ENCODE measurements at regions not wholly inside any gene's neighbourhood (a gene's known extent, or its start where the extent isn't known, plus 50 kb on each side); places are given as distances from the start of the nearest gene placed in this dataset.
A peak's percentile ranks its signal among the peaks of the same experiment; 100 is the strongest.
"Not testable (repeated sequence)": the region's sequence is repeated elsewhere in the genome, so short reads cannot be mapped to it uniquely, and the experiment has no call there.

DNA sequence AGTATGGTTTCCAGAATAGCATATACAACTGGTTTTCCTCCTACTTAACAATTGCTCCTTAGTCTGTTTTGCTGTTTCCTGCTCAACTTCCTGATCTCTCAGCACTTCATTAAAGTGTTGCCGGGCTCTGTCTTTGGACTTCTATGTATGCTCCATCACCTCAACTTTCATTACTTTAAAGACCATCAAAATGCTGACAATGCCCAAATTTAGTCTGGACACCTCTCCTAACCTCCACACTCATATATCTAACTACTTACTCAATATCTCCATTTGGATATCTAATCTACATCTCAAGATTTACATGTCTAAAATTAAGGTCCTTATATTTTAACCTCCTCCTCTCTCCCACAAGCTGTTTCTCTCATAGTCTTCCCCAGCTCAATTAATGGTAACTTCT lies 54.4 kb upstream of the LGR5 start:
- H3K4me1 ChIP-seq (replicated peaks in 1 of 2; ENCODE audit: control insufficient read depth in 2 of 2, insufficient read depth in 2 of 2, low read length in 2 of 2), result no peaks in the 10 kb centered on the region
- no peaks in the 10 kb centered on the region for H3K27me3 ChIP-seq (ENCODE audit: control insufficient read depth in 2 of 2, insufficient read depth in 2 of 2, low read length in 2 of 2)
- no peaks in the 10 kb centered on the region for H4K20me1 ChIP-seq (replicated peaks; ENCODE audit: control insufficient read depth, insufficient read depth, low read length)
- BruUV-seq (replicated peaks), result no TSS peak
- H3K79me2 ChIP-seq (ENCODE audit: control insufficient read depth, insufficient read depth, low read length), result no peaks in the 10 kb centered on the region
- H3K9me1 ChIP-seq (ENCODE audit: control insufficient read depth, insufficient read depth, low read length), result no peaks in the 10 kb centered on the region
- H3K9ac ChIP-seq (ENCODE audit: insufficient read depth in 1 of 2, low read depth in 2 of 2, low read length in 2 of 2), result no peak overlapping the region
- ChIA-PET CTCF (ENCODE audit: low intra/inter-chr PET ratio) (no interaction called here), POLR2A (no interaction called here)
- H3K4me3 ChIP-seq, result no peak overlapping the region
- no peak for DNase-seq (ENCODE audit: extremely low read depth in 1 of 4, low spot score in 3 of 4)
- H3K27ac ChIP-seq (ENCODE audit: extremely low read depth, low read depth, low read length), result no peak overlapping the region
- intact Hi-C loops (cut with micrococcal nuclease), result no loop called here
- H3K4me2 ChIP-seq (ENCODE audit: insufficient read depth, low read length), result no peak overlapping the region
- FAIRE-seq, result no peak
- no peaks in the 10 kb centered on the region for H3K36me3 ChIP-seq (ENCODE audit: control insufficient read depth, insufficient read depth, low read length)
- no peak overlapping the region for H2AFZ ChIP-seq (ENCODE audit: low read depth, low read length)
- ATAC-seq, result no peak
- no peaks in the 10 kb centered on the region; the same call in 1 of the 2 replicates for H3K9me3 ChIP-seq (replicated peaks; ENCODE audit: control insufficient read depth, insufficient read depth, low read depth, low read length)
- 26% methylated on average over 1 of the region's 1 CpG for WGBS (ENCODE audit: insufficient coverage, low coverage, missing lambda C conversion rate)
- in situ Hi-C loops (cut with MboI), result no loop called here
- TF ChIP-seq C11orf30 (IDR thresholded peaks at IDR 0.05; ENCODE audit: low read depth) (peak; percentile 55), PTTG1 (tag; IDR thresholded peaks at IDR 0.05; ENCODE audit: low read depth) (no peak), ZNF316 (IDR thresholded peaks at IDR 0.05) (peak; percentile 77), MAFF (IDR thresholded peaks at IDR 0.05; ENCODE audit: low read length) (peak; percentile 31; the same call in 1 of the 2 replicates), ELF4 (CRISPR knock-in tag; IDR thresholded peaks at IDR 0.05) (no peak), MTF1 (CRISPR knock-in tag; IDR thresholded peaks at IDR 0.05; ENCODE audit: borderline replicate concordance) (no peak), ZNF354B (CRISPR knock-in tag; IDR thresholded peaks at IDR 0.05) (no peak), MAFK (IDR thresholded peaks at IDR 0.05; ENCODE audit: low read length) (peak; percentile 14; the same call in 1 of the 2 replicates), MAFG (tag; conservative IDR thresholded peaks at IDR 0.05) (peak; percentile 41), ZNF668 (CRISPR knock-in tag; IDR thresholded peaks at IDR 0.05) (no peak), LEF1 (IDR thresholded peaks at IDR 0.05) (no peak)

DNA sequence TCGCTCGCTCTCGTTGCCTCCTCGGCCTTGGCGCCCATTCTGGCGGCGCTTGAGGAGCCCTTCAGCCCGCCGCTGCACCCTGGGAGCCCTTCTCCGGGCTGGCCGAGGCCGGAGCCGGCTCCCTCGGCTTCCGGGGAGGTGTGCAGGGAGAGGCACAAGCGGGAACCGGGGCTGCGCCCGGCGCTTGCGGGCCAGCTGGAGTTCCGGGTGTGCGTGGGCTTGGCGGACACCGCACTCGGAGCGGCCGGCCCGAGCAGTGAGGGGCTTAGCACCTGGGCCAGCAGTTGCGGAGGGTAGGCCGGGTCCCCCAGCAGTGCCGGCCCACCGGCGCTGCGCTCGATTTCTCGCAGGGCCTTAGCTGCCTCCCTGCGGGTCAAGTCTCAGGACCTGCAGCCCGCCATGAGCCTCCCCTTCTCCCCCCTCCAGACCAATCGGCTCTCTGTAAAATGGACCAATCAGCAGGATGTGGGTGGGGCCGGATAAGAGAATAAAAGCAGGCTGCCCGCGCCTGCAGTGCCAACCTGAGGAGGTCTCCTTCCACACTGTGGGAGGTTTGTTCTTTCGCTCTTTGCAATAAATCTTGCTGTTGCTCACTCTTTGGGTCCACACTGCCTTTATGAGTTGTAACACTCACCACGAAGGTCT lies 62.8 kb upstream of the LGR5 start:
- CTCF ChIA-PET (ENCODE audit: low intra/inter-chr PET ratio); BruUV-seq (replicated peaks): not testable (repeated sequence)

More for the DNA sequence above, 62.8 kb upstream of the LGR5 start:
- H4K20me1 ChIP-seq (replicated peaks; ENCODE audit: control insufficient read depth, insufficient read depth, low read length); H3K9me3 ChIP-seq (replicated peaks; ENCODE audit: control insufficient read depth, insufficient read depth, low read depth, low read length); FAIRE-seq; H3K4me1 ChIP-seq (replicated peaks in 1 of 2; ENCODE audit: control insufficient read depth in 2 of 2, insufficient read depth in 2 of 2, low read length in 2 of 2); POLR2A ChIA-PET; H3K9me1 ChIP-seq (ENCODE audit: control insufficient read depth, insufficient read depth, low read length); in situ Hi-C loops (cut with MboI); H2AFZ ChIP-seq (ENCODE audit: low read depth, low read length); H3K9ac ChIP-seq (ENCODE audit: insufficient read depth in 1 of 2, low read depth in 2 of 2, low read length in 2 of 2); H3K27ac ChIP-seq (ENCODE audit: extremely low read depth, low read depth, low read length); H3K4me2 ChIP-seq (ENCODE audit: insufficient read depth, low read length); H3K27me3 ChIP-seq (ENCODE audit: control insufficient read depth in 2 of 2, insufficient read depth in 2 of 2, low read length in 2 of 2); H3K36me3 ChIP-seq (ENCODE audit: control insufficient read depth, insufficient read depth, low read length); H3K79me2 ChIP-seq (ENCODE audit: control insufficient read depth, insufficient read depth, low read length); intact Hi-C loops (cut with micrococcal nuclease); DNase-seq (ENCODE audit: extremely low read depth in 1 of 4, low spot score in 3 of 4); H3K4me3 ChIP-seq; ATAC-seq: not testable (repeated sequence)
- WGBS (ENCODE audit: insufficient coverage, low coverage, missing lambda C conversion rate), result 74% methylated on average over 16 of the region's 45 CpGs
